IMR-90 (cell line): ENCODE measurements at regions not wholly inside any gene's neighbourhood (a gene's known extent, or its start where the extent isn't known, plus 50 kb on each side); places are given as distances from the start of the nearest gene placed in this dataset.

Experiments used
- CEBPB ChIP-seq: IDR thresholded peaks from 2 replicates; pipeline ENCODE4 v1.6.1; 2012; ENCODE audit warnings: low read depth, low read length, improper control_type of control experiment
- CHD1 ChIP-seq: IDR thresholded peaks from 2 replicates; pipeline ENCODE4 v1.6.1; 2012; ENCODE audit warnings: low read depth, low read length, improper control_type of control experiment
- FOS ChIP-seq: fragments of 150-350 bp; IDR thresholded peaks from 2 replicates; pipeline ENCODE4 v1.6.1; 2016; ENCODE audit warnings: low read depth, low read length
- MAFK ChIP-seq: IDR thresholded peaks from 2 replicates; pipeline ENCODE4 v1.6.1; 2012; ENCODE audit warnings: low read depth, low read length, improper control_type of control experiment
- MAZ ChIP-seq: IDR thresholded peaks from 2 replicates; pipeline ENCODE4 v1.6.1; 2012; ENCODE audit warnings: low read depth, mild to moderate bottlenecking, low read length, improper control_type of control experiment, moderate library complexity, borderline replicate concordance
- MXI1 ChIP-seq: IDR thresholded peaks from 2 replicates; pipeline ENCODE4 v1.6.1; 2012; ENCODE audit warnings: low read depth, mild to moderate bottlenecking, low read length, moderate library complexity, borderline replicate concordance
- POLR2A ChIP-seq: IDR thresholded peaks from 2 replicates; pipeline ENCODE4 v1.6.1; 2012; ENCODE audit warnings: mild to moderate bottlenecking, low read depth, low read length
- RAD21 ChIP-seq: IDR thresholded peaks from 2 replicates; pipeline ENCODE4 v1.6.1; 2012; ENCODE audit warnings: low read length, improper control_type of control experiment
- RCOR1 ChIP-seq: IDR thresholded peaks from 2 replicates; pipeline ENCODE4 v1.6.1; 2012; ENCODE audit warnings: mild to moderate bottlenecking, low read length, improper control_type of control experiment; ENCODE audit not compliant: insufficient replicate concordance
- SMC3 ChIP-seq: fragments of 150-350 bp; IDR thresholded peaks from 2 replicates; pipeline ENCODE4 v1.6.1; 2016; ENCODE audit warnings: low read depth, mild to moderate bottlenecking, antibody characterized with exemption, low read length, moderate library complexity
- TF ChIP-seq, protein P1 (sequence below): conservative IDR thresholded peaks from 2 replicates; pipeline ENCODE4 v1.5.1; 2012; ENCODE audit warnings: mild to moderate bottlenecking, low read depth, low read length, improper control_type of control experiment
- TF ChIP-seq, protein P2 (sequence below): fragments of 150-350 bp; IDR thresholded peaks from 2 replicates; pipeline ENCODE4 v1.6.1; 2017; ENCODE audit warnings: mild to moderate bottlenecking, antibody characterized with exemption, low read length, low read depth
- TF ChIP-seq, protein P3 (sequence below): fragments of 150-350 bp; IDR thresholded peaks from 2 replicates; pipeline ENCODE4 v1.6.1; 2016; ENCODE audit warnings: low read depth, mild to moderate bottlenecking, low read length, moderate library complexity, borderline replicate concordance

DNA sequence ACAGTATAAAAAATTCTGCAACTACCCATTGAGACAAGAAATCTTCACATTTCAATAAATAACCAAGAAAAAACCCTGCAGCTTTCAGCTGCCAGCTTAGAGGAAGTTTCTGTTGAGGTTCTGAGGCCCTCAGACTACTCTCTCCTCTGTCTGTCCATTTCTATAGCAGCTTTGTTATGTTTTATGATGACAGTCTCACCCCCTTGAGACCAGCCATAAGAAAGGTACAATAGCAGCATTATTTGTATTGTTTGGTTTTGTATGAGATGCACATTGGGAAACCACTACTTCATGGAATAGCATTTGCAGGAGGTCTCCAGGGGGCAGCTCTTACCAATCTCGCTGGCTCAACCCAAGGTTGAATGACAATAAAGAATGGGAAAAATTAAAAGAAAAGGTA is 334.6 kb upstream of the VRK2 start:
- TF ChIP-seq POLR2A (no peak), MAZ (no peak), RAD21 (no peak), MAFK (no peak), SMC3 (no peak), CEBPB (no peak), CHD1 (no peak), RCOR1 (no peak), MXI1 (no peak), FOS (no peak)
- TF ChIP-seq, protein P1, sequence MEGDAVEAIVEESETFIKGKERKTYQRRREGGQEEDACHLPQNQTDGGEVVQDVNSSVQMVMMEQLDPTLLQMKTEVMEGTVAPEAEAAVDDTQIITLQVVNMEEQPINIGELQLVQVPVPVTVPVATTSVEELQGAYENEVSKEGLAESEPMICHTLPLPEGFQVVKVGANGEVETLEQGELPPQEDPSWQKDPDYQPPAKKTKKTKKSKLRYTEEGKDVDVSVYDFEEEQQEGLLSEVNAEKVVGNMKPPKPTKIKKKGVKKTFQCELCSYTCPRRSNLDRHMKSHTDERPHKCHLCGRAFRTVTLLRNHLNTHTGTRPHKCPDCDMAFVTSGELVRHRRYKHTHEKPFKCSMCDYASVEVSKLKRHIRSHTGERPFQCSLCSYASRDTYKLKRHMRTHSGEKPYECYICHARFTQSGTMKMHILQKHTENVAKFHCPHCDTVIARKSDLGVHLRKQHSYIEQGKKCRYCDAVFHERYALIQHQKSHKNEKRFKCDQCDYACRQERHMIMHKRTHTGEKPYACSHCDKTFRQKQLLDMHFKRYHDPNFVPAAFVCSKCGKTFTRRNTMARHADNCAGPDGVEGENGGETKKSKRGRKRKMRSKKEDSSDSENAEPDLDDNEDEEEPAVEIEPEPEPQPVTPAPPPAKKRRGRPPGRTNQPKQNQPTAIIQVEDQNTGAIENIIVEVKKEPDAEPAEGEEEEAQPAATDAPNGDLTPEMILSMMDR, result no peak
- TF ChIP-seq, protein P2, sequence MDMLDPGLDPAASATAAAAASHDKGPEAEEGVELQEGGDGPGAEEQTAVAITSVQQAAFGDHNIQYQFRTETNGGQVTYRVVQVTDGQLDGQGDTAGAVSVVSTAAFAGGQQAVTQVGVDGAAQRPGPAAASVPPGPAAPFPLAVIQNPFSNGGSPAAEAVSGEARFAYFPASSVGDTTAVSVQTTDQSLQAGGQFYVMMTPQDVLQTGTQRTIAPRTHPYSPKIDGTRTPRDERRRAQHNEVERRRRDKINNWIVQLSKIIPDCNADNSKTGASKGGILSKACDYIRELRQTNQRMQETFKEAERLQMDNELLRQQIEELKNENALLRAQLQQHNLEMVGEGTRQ, result no peak
- TF ChIP-seq, protein P3, sequence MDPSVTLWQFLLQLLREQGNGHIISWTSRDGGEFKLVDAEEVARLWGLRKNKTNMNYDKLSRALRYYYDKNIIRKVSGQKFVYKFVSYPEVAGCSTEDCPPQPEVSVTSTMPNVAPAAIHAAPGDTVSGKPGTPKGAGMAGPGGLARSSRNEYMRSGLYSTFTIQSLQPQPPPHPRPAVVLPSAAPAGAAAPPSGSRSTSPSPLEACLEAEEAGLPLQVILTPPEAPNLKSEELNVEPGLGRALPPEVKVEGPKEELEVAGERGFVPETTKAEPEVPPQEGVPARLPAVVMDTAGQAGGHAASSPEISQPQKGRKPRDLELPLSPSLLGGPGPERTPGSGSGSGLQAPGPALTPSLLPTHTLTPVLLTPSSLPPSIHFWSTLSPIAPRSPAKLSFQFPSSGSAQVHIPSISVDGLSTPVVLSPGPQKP, result no peak
